GM19328 (cell line): ENCODE measurements at regions not wholly inside any gene's neighbourhood (a gene's known extent, or its start where the extent isn't known, plus 50 kb on each side); places are given as distances from the start of the nearest gene placed in this dataset.

Source experiments
- ATAC-seq: cut with Tn5 transposase; IDR thresholded peaks from one replicate; pipeline ENCODE4 v1.9.1; 2021; ENCODE audit warnings: mild to moderate bottlenecking, moderate library complexity; ENCODE audit not compliant: unreplicated experiment

DNA sequence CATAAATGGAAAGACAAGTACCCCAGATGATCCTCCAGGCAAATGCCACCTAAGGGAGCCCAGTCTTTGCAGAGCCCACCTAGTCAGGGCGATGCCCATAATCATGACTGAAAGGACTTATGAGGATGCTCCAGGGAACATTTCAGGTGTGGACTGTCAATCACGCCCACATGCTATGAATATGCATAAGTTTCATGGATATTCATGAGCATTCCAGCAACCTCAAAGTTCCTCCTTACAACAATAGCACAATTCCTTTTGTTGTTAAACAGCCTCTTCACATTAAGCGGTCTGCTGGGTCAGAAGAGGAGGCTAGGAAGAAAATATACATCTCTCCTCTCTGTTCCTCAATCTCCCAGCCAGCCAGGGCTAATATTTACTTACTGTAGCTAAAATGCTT is 161.6 kb downstream of the C5orf15 start:
- no peak for ATAC-seq

DNA sequence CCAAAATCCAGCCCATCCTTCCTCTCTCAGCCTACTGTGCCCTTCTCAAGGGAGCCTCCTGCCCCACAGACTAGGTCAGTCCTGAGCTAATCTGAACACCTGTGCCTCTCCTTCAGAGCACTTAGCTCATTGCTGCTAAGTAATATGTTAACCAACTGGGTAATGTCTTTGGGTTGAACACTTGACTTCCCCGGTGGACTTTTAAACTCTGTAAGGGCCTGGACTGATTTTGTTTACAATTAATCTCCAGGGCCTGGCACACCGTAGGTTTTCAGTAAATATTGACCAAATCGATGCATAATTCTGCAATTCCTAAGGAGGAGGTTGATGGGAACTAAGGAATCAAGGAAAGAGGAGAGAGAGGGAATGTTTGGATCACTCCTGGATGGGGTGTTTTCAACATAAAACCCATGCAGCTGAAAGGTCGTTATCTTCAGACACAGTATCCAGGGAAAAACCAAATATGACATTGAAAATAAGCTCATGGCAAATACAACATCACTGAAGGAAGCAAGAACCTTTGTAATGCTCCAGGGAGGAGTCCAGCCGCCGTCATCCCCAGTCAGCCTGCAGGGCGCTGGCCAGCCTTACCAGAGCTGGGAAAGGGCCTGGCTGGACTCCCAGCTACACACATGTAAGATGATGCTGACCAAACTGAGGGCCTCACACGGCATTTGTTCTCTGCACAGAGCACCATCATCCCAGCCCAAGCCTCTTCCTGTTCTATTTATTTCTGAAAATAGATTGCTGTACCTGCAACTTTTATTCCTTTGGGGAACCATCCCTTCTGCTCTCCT is 166.3 kb downstream of the C5orf15 start:
- no peak for ATAC-seq

DNA sequence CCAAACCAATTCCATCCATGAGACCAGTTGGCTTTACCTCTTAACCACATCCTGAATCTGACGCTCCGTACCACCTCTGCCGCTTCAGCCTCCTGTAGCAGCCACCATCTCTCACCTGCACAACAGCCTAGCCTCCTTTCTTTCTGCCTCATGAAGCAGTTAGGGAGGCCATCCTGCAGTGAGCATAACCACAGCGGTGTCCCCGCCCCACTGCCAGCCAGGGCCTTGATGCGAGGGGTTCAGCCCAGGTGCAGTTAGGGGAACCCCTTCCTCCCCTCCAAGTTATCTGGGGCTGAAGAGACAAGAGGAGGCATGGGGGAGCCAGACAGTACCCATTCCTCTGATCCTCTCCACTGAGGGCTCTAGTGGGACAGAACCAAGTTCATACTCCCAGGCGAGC is 167.0 kb downstream of the C5orf15 start:
- no peak for ATAC-seq

DNA sequence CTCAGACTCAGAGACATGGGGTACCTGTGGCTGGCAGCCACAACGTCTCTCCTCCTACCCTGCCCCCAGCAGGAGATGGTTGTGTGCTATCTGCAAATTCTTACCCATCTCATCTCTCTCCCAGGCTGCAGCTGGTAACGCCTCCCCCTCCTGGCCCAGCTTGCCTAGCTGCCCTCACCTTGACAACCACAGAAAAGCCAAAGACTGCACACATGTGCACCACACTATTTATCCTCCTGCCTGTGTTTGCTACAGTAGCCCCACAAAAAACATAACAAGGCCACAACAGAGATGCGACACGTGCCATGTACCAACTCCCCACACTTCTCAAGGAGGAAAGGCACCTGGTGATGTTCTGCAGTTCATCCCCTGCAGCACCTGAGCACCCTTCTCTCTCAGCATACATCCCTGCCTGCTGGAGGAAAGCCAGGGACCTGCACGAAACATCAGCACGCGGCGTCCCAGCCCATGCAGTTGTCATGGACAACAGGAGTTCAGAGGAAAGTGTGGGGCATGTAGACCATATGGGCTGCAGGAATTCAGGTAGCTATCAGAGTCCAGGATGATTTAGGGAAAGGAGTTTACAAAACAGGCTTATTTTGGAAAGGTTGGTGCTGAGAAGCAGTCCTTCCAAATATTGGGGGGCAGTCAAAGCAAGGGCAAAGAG is 168.7 kb downstream of the C5orf15 start:
- ATAC-seq: no peak

DNA sequence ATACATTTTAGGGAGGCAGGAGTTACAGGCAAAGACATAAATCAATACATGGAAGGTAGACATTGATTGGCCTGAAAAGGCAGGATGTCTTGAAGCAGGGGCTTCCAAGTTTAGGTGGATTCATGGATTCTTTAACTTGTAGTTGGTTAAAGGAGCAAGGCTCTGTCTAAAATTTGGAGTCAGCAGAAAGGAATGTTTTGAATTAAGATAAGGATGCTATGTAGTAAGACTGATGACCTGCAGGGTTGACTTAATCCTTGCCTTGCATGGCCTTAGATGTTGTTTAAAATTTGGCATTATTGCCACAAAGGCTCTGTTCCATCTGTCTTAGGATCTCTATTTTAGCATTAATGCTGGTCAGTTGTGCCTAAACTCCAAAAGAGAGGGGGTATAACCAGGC is 171.3 kb downstream of the C5orf15 start:
- no peak for ATAC-seq

DNA sequence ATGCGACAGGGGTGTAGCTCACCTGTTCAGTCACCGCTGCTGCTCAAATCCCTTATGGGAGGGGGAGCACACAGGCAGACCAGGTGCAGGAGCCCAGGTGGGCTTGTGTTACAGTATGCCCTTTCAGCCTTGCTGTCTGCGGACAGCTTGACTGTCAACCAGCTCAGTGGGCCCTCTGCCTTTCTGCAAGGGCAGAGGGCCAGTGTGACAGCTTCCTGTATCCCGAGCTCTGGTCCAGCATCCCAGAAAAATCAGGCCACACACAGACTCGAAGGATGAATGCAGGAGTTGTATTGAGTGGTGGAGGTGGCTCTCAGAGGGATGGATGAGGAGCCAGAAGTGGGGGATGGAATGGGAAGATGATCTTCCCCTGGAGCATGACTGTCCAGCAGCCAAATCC is 172.2 kb downstream of the C5orf15 start:
- ATAC-seq: no peak

DNA sequence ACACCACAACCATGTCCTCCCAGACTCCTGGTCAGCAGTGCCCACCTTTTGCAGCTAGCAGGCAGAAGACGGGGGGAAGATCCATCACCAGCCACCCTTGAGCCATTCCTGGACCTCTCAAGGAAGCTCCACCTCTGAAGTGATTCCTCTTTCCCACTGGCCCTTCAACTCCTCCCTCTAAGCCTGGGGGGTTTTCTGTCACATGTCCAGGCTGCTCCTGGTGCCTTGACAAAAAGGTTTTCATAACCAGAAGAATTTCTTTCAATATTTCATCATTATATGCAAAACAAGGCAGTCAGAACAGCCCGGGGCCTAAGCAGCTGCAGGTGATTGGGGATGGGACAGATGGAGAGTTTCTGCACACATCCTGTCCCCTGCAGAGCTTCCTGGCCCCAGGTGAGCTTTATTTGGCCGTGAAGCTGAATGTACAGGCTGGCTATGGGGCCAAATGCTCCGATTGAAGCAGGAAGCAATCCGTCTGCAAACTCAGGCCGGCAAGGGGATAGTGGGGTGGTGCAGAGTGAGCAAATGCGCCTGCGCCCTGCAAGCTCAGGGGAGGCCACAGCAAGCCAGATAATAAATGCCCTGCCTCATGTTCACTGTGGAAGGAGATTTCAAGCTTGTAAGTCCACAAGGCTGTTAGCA is 173.5 kb downstream of the C5orf15 start:
- ATAC-seq: no peak

DNA sequence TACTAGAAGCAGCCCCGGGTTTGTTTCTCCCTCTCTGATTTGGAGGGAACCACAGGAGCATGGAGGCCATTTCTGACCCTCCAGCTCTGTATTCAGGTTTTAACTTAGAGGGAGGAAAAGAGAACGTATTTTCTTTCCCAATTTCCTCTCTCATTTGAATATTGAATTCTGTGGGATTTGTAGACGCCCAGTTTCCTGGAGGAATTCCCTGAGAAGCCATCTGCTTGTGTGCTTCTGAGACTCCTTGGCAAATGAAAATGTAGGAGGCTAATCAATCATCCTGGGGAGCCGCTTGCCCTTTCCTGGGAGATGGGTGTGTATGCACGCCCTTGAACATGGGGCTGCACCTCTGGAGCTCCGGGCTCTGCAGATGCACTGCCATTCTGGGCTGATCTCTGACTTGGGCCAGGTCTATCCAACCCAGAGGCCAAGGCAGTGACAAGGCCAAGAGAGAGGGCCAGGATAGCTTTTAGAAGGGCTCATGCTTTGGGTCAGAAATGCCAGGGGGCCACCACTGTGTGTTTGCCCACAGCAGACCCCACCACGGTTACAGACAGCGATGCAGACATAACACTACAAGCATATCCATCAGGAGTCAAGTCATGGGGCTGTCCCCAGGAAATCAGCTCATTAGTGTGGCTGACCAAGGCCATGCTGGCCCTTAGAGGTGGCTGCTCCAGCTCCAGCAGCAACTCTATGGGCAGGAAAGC is 174.5 kb downstream of the C5orf15 start:
- ATAC-seq: no peak

DNA sequence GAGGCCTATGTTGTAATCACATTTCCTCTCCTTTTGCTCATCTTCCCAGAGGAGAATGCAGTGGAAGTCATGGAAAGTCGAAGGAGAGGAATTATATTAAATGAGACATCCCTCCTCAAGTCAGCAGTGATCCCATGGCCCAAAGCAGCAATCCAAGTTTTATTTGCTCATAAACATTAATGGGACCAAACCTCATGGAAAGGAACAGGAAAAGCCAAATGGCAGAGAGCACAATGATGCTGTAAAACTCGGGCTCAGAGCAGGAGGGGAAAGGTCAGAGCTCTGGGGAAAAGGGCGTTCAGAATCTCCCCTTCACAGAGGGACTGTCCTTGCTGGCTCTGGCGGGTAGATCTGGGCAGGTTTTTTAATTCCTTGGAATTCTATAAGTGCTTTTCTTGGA is 175.8 kb downstream of the C5orf15 start:
- ATAC-seq: no peak

DNA sequence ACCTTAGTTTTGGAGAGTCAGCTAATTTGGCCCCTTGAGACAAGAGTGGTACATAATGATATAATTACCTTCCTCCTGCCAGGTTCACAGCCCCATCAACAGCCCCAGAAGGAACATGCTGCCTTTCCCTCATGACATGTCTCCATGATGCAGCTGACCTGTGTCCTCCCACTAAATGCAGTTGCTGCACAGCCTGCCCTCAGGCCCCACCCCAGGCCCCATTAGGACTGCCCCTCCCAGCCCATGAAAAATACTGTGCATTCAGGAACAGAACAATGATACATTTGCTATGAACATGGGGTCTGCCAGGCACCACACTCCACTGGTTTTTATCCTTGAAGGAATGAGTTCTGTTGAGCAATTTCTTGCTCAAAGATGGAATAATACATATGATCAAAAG is 176.4 kb downstream of the C5orf15 start:
- ATAC-seq: no peak

DNA sequence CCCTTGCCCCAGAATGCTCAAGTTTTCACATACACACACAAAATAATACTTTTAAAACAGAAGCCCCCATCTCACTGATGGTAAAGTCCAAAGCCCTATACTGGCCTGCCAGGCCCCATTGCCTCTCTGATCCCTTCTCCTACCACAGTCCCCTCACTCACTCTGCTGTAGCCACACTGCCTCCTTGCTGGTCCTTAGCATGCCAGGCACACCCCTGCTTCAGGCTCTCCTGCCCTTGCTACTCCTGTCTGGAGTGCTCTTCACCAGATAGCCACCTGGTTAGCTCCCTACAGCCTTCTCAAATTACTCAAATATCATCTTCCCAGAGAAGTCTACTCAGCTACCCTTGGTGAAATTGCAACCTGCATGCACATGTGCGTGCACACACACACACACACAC is 177.5 kb downstream of the C5orf15 start:
- ATAC-seq: no peak

DNA sequence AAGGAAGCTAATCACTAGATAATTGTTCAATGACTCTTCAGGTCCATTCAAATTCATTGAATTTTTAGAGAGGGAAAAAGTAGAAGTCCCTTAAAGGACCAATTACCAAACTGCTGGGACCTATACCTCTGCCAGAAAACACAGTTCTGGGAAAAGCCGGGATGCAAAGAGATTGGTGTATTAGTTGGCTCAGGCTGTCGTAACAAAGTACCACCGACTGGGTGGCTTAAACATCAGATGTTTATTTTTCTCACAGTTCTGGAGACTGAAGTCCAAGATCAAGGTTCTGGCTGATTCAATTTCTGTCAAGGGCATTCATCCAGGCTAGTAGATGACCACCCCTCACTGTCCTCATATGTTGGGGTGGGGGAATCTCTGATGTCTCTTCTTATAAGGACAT is 177.1 kb upstream of the FSTL4 start:
- ATAC-seq: no peak

DNA sequence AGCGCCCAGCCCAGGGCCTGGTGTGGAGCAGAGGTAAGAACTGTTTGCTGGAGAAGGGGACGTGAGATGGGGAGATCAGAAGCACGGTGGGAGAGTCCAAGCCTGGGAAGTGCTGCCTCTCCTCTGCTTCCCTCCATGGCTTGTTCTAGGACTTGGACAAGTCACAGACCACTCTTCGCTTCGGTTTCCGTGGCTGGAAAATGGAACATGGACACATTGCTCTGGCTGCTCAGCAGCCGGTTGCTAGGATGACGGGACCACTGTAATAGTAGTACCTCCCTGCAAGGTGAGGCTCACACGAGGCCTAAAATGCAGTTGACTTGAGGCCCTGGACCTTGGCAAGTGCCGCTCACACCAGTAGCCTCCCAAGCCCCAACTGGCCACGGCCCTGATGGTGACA is 175.8 kb upstream of the FSTL4 start:
- ATAC-seq: no peak

DNA sequence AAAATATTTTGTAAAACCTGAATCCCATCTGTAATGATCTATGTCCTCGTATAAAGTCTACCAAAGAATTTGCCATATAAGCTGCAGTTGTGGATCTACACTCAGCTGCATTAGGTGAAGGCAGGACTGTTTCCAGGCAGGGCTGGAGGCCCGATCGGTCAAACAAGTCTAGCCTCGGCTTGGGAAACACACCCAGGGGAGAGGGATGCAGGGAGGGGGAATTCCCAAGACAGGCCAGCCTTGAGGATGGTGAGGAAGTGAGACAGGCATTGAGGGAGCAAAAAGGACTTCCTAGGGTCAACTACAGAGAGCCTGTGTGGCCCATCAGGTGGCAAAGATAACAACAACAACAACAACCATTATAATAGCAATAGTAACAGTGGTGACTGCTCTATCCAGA is 174.1 kb upstream of the FSTL4 start:
- no peak for ATAC-seq

DNA sequence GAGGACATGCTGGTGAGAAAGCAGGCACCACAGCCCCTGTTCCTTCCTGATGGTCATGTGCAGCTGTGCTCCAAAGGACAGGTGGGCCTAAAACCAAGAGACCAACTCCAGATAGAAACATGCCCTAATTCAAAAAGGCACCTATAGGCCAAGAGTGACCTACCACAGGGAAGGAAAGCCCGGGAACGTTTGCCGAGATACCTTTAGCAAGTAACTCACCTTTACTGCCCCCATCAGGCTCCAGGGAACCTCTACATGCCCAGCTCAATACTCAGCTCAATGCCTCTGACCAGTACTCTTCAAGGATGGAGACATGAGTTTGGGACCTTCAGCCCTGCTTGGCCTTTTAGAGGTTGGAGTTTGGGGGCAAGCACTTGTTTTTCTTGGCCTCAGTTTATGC is 172.8 kb upstream of the FSTL4 start:
- no peak for ATAC-seq

DNA sequence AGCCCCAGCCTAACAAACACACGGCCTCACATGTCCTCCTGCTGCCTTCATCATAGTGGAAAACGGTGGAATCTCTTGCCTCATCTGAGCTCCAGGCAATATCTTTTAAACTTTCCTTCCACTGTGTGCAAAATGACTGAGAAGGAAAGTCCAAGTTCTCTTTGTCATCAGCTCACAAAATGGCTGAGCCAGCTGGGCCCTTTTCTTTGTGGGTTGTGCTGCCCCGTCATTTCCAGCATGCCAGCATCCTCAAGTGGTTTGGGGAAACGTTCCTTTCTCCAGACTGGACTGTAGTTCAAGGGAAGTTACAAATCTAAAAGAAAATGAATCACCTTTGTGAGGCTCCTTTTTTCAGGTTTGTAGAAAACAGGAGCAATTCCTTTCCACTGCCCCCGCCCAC is 171.1 kb upstream of the FSTL4 start:
- ATAC-seq: no peak

DNA sequence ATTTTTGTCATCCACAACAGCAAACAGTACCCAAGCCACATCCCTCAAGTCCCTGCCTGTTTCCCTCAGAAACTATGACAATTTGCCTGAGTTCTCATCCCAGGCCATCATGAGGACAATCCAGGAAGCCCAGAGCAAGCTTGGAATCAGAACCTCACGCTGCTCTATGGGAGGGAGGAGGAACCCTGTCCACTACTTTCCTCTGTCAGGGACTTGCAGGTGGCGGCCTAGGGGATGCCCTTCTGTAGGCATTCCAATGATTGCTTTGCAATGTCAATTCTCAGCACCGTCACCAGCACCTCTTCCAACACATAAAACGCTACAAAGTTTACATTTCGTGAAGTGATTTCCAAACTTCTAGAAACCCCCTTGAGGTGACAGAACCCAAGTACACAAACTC is 170.4 kb upstream of the FSTL4 start:
- ATAC-seq: no peak

DNA sequence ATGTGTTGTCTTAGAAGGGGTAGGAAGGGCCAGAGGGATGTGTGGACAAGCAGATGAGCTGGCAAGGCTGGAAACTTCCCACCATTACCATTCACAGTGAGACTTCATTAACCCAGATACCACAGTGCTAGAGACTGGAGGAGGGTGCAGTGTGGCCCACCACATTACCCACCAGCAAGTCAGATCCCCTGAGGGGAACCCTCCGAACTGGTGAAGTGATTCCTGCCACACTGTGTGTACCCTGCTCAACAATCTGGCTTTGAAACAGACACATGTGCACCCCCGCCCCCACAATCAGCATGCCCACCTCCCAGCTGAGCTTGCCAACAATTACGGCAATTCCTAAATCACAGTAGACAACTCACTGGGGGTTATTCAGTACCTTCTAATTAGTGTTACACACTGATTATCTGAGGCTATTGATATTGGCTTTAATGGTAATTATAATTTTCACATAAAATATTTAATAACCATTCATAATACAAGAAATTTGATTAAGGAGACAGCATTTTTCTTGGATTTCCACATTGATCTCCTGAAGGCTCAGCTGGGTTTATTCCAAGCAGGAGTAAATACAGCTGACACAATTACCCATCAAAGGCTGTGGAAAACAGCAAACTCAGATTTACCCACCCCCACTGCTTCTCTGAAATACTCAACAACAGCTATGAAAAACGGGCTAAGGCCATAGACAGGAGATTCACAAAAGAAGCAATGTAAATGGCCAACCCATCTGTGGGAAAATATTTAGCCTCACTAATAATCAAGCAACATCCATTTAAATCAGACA is 169.3 kb upstream of the FSTL4 start:
- ATAC-seq: no peak

DNA sequence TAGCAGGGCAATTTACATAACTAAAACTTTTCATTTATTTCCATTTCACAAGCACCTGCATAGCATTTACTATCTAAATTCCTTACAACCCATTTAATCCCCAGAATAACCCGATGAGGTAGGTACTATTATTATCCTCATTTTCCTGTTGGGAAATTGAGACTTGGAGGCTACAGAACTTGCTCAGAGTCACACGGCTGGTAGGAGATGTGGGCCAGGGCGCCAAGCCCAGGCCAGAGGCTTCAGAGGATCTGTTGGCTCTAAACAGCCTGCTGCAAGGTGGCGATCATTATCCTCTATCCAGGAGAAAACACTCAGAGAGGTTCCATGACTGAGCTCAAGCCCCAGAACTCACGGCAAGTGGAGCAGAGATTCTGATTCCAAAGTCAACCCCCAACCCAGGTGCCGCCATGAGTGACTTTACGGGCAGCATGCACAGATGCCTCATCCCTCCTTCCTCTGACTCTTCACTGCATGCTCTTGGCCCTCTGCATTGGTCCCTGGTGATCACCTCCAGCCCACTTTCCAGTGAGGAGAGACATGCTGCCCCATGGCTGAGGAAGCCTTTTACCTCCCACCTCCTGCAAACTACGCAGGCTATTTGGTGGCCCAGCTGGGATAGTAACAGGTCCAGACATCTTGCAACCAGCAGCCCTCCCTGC is 168.4 kb upstream of the FSTL4 start:
- no peak for ATAC-seq

DNA sequence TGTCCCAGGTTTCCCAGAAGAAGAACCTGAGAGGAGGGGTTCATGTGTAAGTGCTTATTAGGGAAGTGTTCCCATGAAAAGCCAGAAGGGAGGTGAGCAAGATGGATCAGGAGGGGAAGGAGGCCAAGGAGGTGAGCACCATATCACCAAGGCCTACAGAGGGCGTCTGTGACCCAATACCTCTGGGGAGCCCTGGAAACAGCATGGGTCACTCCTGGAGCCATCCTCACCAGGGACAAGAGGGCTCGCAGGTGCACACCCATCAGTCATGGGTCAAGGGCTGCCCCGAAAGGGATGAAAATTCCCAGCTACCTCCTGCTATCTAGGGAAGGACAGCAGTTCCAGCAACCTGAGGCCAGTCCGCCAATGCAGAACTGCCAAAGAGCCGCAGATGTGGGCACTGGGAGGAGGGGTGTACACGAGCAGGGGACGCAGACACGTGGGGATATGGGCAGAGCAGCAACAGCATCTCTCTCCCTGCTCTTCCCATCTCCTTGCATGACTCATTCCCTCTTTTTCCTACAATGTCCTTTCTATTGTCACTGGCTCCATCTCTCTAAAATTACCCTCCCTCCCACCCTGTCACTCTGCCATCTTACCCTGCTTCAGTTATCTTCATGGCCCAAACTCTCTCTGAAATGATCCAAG is 167.6 kb upstream of the FSTL4 start:
- no peak for ATAC-seq
